ENCODE measurements at regions not wholly inside any gene's neighbourhood (a gene's known extent, or its start where the extent isn't known, plus 50 kb on each side); places are given as distances from the start of the nearest gene placed in this dataset.

DNA sequence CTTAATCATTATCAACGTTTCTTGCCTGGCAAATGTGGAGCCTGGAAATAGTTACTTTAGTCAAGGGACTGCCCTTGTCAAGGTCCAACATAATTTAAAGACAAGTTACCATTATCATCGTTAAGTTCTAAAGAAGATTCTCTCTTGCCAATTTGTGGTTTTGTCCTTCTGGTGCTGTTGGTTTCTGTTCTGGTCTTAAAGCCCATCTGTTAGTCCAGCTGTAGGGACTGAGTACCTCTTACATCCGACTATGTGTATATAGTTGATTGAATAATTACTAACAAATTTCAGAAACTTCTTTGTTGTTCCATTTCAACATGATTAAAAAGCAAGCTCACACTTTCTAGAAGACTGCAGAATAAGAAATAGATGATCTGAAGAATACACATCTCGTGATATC is 1854.9 kb downstream of the MAT2B start:
- Histone ChIP-seq H3K27ac (ENCODE audit: low read depth in 1 of 2, low read length in 2 of 2) (no peak overlapping the region), H3K36me3 (ENCODE audit: control insufficient read depth in 4 of 4, insufficient read depth in 3 of 4, low read depth in 1 of 4, low read length in 3 of 4) (no peaks in the 10 kb centered on the region), H3K4me3 (ENCODE audit: low read depth in 1 of 3, low read length in 3 of 3) (no peak overlapping the region), H3K9ac (ENCODE audit: low read depth in 1 of 2, low read length in 2 of 2) (no peak overlapping the region), H3K9me3 (ENCODE audit: control insufficient read depth in 4 of 4, low read length in 3 of 4) (no peaks in the 10 kb centered on the region), H3K27me3 (ENCODE audit: control insufficient read depth in 4 of 4, insufficient read depth in 4 of 4, low read length in 3 of 4) (no peaks in the 10 kb centered on the region), H3K4me1 (ENCODE audit: control insufficient read depth in 4 of 4, insufficient read depth in 4 of 4, low read length in 3 of 4) (no peaks in the 10 kb centered on the region)
- 41% methylated on average over 4 of the region's 4 CpGs for WGBS
- no peak for DNase-seq (ENCODE audit: low spot score)
- TF ChIP-seq GABPA (IDR thresholded peaks at IDR 0.05 in 1 of 2, conservative IDR thresholded peaks at IDR 0.05 in 1 of 2) = no peak
- TF ChIP-seq HNF4G (IDR thresholded peaks at IDR 0.05) = no peak
- TF ChIP-seq RAD21 (IDR thresholded peaks at IDR 0.05) = no peak
- no peak for TF ChIP-seq SP1 (IDR thresholded peaks at IDR 0.05)
- no peak for TF ChIP-seq NR2F2 (IDR thresholded peaks at IDR 0.05)
- TF ChIP-seq, protein P1, sequence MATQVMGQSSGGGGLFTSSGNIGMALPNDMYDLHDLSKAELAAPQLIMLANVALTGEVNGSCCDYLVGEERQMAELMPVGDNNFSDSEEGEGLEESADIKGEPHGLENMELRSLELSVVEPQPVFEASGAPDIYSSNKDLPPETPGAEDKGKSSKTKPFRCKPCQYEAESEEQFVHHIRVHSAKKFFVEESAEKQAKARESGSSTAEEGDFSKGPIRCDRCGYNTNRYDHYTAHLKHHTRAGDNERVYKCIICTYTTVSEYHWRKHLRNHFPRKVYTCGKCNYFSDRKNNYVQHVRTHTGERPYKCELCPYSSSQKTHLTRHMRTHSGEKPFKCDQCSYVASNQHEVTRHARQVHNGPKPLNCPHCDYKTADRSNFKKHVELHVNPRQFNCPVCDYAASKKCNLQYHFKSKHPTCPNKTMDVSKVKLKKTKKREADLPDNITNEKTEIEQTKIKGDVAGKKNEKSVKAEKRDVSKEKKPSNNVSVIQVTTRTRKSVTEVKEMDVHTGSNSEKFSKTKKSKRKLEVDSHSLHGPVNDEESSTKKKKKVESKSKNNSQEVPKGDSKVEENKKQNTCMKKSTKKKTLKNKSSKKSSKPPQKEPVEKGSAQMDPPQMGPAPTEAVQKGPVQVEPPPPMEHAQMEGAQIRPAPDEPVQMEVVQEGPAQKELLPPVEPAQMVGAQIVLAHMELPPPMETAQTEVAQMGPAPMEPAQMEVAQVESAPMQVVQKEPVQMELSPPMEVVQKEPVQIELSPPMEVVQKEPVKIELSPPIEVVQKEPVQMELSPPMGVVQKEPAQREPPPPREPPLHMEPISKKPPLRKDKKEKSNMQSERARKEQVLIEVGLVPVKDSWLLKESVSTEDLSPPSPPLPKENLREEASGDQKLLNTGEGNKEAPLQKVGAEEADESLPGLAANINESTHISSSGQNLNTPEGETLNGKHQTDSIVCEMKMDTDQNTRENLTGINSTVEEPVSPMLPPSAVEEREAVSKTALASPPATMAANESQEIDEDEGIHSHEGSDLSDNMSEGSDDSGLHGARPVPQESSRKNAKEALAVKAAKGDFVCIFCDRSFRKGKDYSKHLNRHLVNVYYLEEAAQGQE (IDR thresholded peaks at IDR 0.05) = no peak
- TF ChIP-seq EGR1 (IDR thresholded peaks at IDR 0.05; ENCODE audit: low read depth in 2 of 2) = no peak
- TF ChIP-seq HNF4A (conservative IDR thresholded peaks at IDR 0.05) = no peak

GRCh38 chr5:165360784-165361542 is 1855.5 kb downstream of the MAT2B start:
- no peak for TF ChIP-seq NR2F2 (IDR thresholded peaks at IDR 0.05)
- TF ChIP-seq, protein P2, sequence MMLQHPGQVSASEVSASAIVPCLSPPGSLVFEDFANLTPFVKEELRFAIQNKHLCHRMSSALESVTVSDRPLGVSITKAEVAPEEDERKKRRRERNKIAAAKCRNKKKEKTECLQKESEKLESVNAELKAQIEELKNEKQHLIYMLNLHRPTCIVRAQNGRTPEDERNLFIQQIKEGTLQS (IDR thresholded peaks at IDR 0.05) = no peak
- no peak for TF ChIP-seq GABPA (IDR thresholded peaks at IDR 0.05 in 1 of 2, conservative IDR thresholded peaks at IDR 0.05 in 1 of 2)
- no peak for TF ChIP-seq HNF4A (conservative IDR thresholded peaks at IDR 0.05)
- Histone ChIP-seq H3K9ac (ENCODE audit: low read depth in 1 of 2, low read length in 2 of 2) (no peak overlapping the region), H3K9me3 (ENCODE audit: control insufficient read depth in 4 of 4, low read length in 3 of 4) (no peaks in the 10 kb centered on the region), H3K4me1 (ENCODE audit: control insufficient read depth in 4 of 4, insufficient read depth in 4 of 4, low read length in 3 of 4) (no peaks in the 10 kb centered on the region), H3K4me3 (ENCODE audit: low read depth in 1 of 3, low read length in 3 of 3) (no peak overlapping the region), H3K36me3 (ENCODE audit: control insufficient read depth in 4 of 4, insufficient read depth in 3 of 4, low read depth in 1 of 4, low read length in 3 of 4) (no peaks in the 10 kb centered on the region), H3K27me3 (ENCODE audit: control insufficient read depth in 4 of 4, insufficient read depth in 4 of 4, low read length in 3 of 4) (no peaks in the 10 kb centered on the region), H3K27ac (ENCODE audit: low read depth in 1 of 2, low read length in 2 of 2) (no peak overlapping the region)
- WGBS = 55% methylated on average over 9 of the region's 9 CpGs
- DNase-seq (ENCODE audit: low spot score) = no peak

DNA sequence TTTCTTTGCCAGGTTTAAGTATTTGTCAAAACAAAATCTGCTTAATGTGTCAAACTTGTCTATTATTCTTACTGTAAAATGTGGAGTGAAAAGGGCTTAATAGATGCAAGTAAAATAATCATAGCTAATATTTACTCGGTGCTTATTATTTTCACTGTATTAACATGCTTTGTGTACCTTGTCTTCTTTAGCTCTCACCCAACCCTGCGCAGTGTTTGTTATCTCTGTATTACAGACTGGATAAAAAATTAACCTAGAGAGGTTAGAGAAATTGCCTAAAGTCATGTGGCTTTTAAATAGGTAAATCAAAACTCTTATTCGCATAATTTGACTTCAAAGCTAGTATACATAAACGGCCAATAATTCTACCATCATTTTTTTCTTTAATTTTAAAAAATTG is 1864.8 kb downstream of the MAT2B start:
- no peaks in the 10 kb centered on the region for H3K4me1 ChIP-seq (ENCODE audit: control insufficient read depth in 4 of 4, insufficient read depth in 4 of 4, low read length in 3 of 4)
- H3K9ac ChIP-seq (ENCODE audit: low read depth in 1 of 2, low read length in 2 of 2) = no peak overlapping the region
- 66% methylated on average over 4 of the region's 4 CpGs for WGBS
- no peaks in the 10 kb centered on the region for H3K27me3 ChIP-seq (ENCODE audit: control insufficient read depth in 4 of 4, insufficient read depth in 4 of 4, low read length in 3 of 4)
- TF ChIP-seq MAX (IDR thresholded peaks at IDR 0.05) = no peak
- TF ChIP-seq SP1 (IDR thresholded peaks at IDR 0.05) = no peak
- TF ChIP-seq HNF4A (conservative IDR thresholded peaks at IDR 0.05) = no peak
- TF ChIP-seq YY1 (IDR thresholded peaks at IDR 0.05) = no peak
- no peak for TF ChIP-seq RAD21 (IDR thresholded peaks at IDR 0.05)
- TF ChIP-seq FOXA1 (IDR thresholded peaks at IDR 0.05) = no peak
- no peak for TF ChIP-seq GABPA (IDR thresholded peaks at IDR 0.05 in 1 of 2, conservative IDR thresholded peaks at IDR 0.05 in 1 of 2)
- TF ChIP-seq, protein P2 (IDR thresholded peaks at IDR 0.05) = no peak
- no peak for DNase-seq (ENCODE audit: low spot score)
- H3K9me3 ChIP-seq (ENCODE audit: control insufficient read depth in 4 of 4, low read length in 3 of 4) = no peaks in the 10 kb centered on the region
- no peak overlapping the region for H3K27ac ChIP-seq (ENCODE audit: low read depth in 1 of 2, low read length in 2 of 2)
- H3K36me3 ChIP-seq (ENCODE audit: control insufficient read depth in 4 of 4, insufficient read depth in 3 of 4, low read depth in 1 of 4, low read length in 3 of 4) = no peaks in the 10 kb centered on the region
- H3K4me3 ChIP-seq (ENCODE audit: low read depth in 1 of 3, low read length in 3 of 3) = no peak overlapping the region

Measured in liver (tissue), 7 donors.